ENCODE measurements at regions not wholly inside any gene's neighbourhood (a gene's known extent, or its start where the extent isn't known, plus 50 kb on each side); places are given as distances from the start of the nearest gene placed in this dataset.

- DNase-seq, result peak; percentile 49
- 79 to 92% methylated on average over 4 to 5 of the region's 5 CpGs for WGBS, 2 experiments (ENCODE audit: insufficient coverage in 1 of 2, insufficient read length in 1 of 2)
- Mint-ChIP-seq H3K4me3 (no peak overlapping the region), H3K27ac (no peak overlapping the region), H3K36me3 (ENCODE audit: low read depth) (peaks cover 3% of the 10 kb centered on the region), H3K4me1 (peaks cover 4% of the 10 kb centered on the region), H3K27me3 (ENCODE audit: insufficient read depth) (peaks cover 38% of the 10 kb centered on the region), H3K9me3 (peaks cover 7% of the 10 kb centered on the region)
- H3K36me3 ChIP-seq (ENCODE audit: control insufficient read depth, insufficient read depth, low read length), result no peaks in the 10 kb centered on the region
- no peak overlapping the region for H3K9ac ChIP-seq (ENCODE audit: extremely low read depth, low read length, poor library complexity, severe bottlenecking)
- H3K27me3 ChIP-seq (ENCODE audit: control insufficient read depth, insufficient read depth, low read length, poor library complexity, severe bottlenecking), result peaks cover 36% of the 10 kb centered on the region
- no peak overlapping the region for H3K4me3 ChIP-seq (ENCODE audit: low read length)
- no peaks in the 10 kb centered on the region for H3K4me1 ChIP-seq (ENCODE audit: control insufficient read depth, insufficient read depth, low read length)
- H3K27ac ChIP-seq (ENCODE audit: low read depth, low read length), result no peak overlapping the region
- peaks cover 4% of the 10 kb centered on the region for H3K9me3 ChIP-seq (ENCODE audit: control insufficient read depth, low read length)
- no peak for TF ChIP-seq CTCF (conservative IDR thresholded peaks at IDR 0.05)
Measured at GRCh38 chr11:93267383-93267782, 63.2 kb upstream of the DEUP1 start.

GRCh38 chr11:93268287-93269040, 62.1 kb upstream of the DEUP1 start:
- no peak for TF ChIP-seq CTCF (conservative IDR thresholded peaks at IDR 0.05)
- no peak overlapping the region for H3K9ac ChIP-seq (ENCODE audit: extremely low read depth, low read length, poor library complexity, severe bottlenecking)
- H3K4me1 ChIP-seq (ENCODE audit: control insufficient read depth, insufficient read depth, low read length), result no peaks in the 10 kb centered on the region
- WGBS, 2 experiments (ENCODE audit: insufficient coverage in 1 of 2, insufficient read length in 1 of 2), result 78 to 93% methylated on average over 3 to 6 of the region's 6 CpGs
- H3K27ac Mint-ChIP-seq, result no peak overlapping the region
- DNase-seq, result no peak
- H3K27me3 ChIP-seq (ENCODE audit: control insufficient read depth, insufficient read depth, low read length, poor library complexity, severe bottlenecking), result peaks cover 46% of the 10 kb centered on the region
- H3K36me3 ChIP-seq (ENCODE audit: control insufficient read depth, insufficient read depth, low read length), result no peaks in the 10 kb centered on the region
- H3K4me3 ChIP-seq (ENCODE audit: low read length), result no peak overlapping the region
- H3K4me3 Mint-ChIP-seq, result no peak overlapping the region
- H3K36me3 Mint-ChIP-seq (ENCODE audit: low read depth), result peaks cover 3% of the 10 kb centered on the region
- peaks cover 4% of the 10 kb centered on the region for H3K9me3 ChIP-seq (ENCODE audit: control insufficient read depth, low read length)
- H3K27ac ChIP-seq (ENCODE audit: low read depth, low read length), result no peak overlapping the region
- H3K9me3 Mint-ChIP-seq, result peaks cover 7% of the 10 kb centered on the region
- peaks cover 45% of the 10 kb centered on the region for H3K27me3 Mint-ChIP-seq (ENCODE audit: insufficient read depth)
- peaks cover 4% of the 10 kb centered on the region for H3K4me1 Mint-ChIP-seq

- Histone ChIP-seq H3K4me3 (ENCODE audit: low read length) (no peak overlapping the region), H3K9ac (ENCODE audit: extremely low read depth, low read length, poor library complexity, severe bottlenecking) (no peak overlapping the region), H3K36me3 (ENCODE audit: control insufficient read depth, insufficient read depth, low read length) (no peaks in the 10 kb centered on the region), H3K9me3 (ENCODE audit: control insufficient read depth, low read length) (peaks cover 4% of the 10 kb centered on the region), H3K27ac (ENCODE audit: low read depth, low read length) (no peak overlapping the region), H3K27me3 (ENCODE audit: control insufficient read depth, insufficient read depth, low read length, poor library complexity, severe bottlenecking) (peaks cover 77% of the 10 kb centered on the region), H3K4me1 (ENCODE audit: control insufficient read depth, insufficient read depth, low read length) (no peaks in the 10 kb centered on the region)
- DNase-seq, result no peak
- no peak for TF ChIP-seq CTCF (conservative IDR thresholded peaks at IDR 0.05)
- H3K27me3 Mint-ChIP-seq (ENCODE audit: insufficient read depth), result peaks cover 68% of the 10 kb centered on the region
- H3K9me3 Mint-ChIP-seq, result peaks cover 7% of the 10 kb centered on the region
- H3K36me3 Mint-ChIP-seq (ENCODE audit: low read depth), result peaks cover 3% of the 10 kb centered on the region
- H3K4me3 Mint-ChIP-seq, result no peak overlapping the region
- H3K27ac Mint-ChIP-seq, result no peak overlapping the region
- 92 to 94% methylated on average over 2 to 5 of the region's 5 CpGs for WGBS, 2 experiments (ENCODE audit: insufficient coverage in 1 of 2, insufficient read length in 1 of 2)
- H3K4me1 Mint-ChIP-seq, result peaks cover 6% of the 10 kb centered on the region
Measured at GRCh38 chr11:93271596-93271995, 58.9 kb upstream of the DEUP1 start.
